Naive thymus-derived CD8-positive, alpha-beta T cell (primary cell): ENCODE measurements at regions not wholly inside any gene's neighbourhood (a gene's known extent, or its start where the extent isn't known, plus 50 kb on each side); places are given as distances from the start of the nearest gene placed in this dataset.

ENCODE experiments used
- ATAC-seq, 2 donors: fragments of 150-1000 bp; cut with Tn5 transposase in 1 of 2; sonication (Bioruptor Pico), chemical (Tn5 transposase) in 1 of 2; 1 replicate in 1 of 2; 2 replicates in 1 of 2; pipeline ENCODE4 v1.10.0; 2021; ENCODE audit warnings: mild to moderate bottlenecking in 2 of 2, moderate library complexity in 2 of 2
- POLR2A ChIA-PET: fragments of 350-600 bp; sonication (Branson Sonifier 250); formaldehyde crosslinking; loops from one replicate; lab custom pipeline; 2021; ENCODE audit warnings: antibody characterized with exemption; lab: Charles Lee
- DNase-seq, 10 donors: peaks; one replicate each; pipeline versions ENCODE4 v3.0.0 to v3.0.0-alpha.2; 2020 to 2022
- H3K27ac Mint-ChIP-seq, 10 donors: one replicate each; pipeline ENCODE4 v1.8.0; 2020 to 2022; ENCODE audit warnings: mild to moderate bottlenecking in 10 of 10, mixed read lengths in 10 of 10, moderate library complexity in 4 of 10, inconsistent platforms in 1 of 10
- H3K27me3 Mint-ChIP-seq, 5 donors: one replicate each; pipeline ENCODE4 v1.8.0; 2021 to 2022; ENCODE audit warnings: mixed read lengths in 5 of 5
- H3K36me3 Mint-ChIP-seq, 3 donors: one replicate each; pipeline ENCODE4 v1.8.0; 2020 to 2022; ENCODE audit warnings: mixed read lengths in 3 of 3, mild to moderate bottlenecking in 2 of 3, inconsistent platforms in 1 of 3
- H3K4me1 Mint-ChIP-seq, 4 donors: one replicate each; pipeline ENCODE4 v1.8.0; 2021 to 2022; ENCODE audit warnings: mixed read lengths in 4 of 4
- H3K4me3 Mint-ChIP-seq, 10 donors: one replicate each; pipeline ENCODE4 v1.8.0; 2020 to 2022; ENCODE audit warnings: mild to moderate bottlenecking in 10 of 10, mixed read lengths in 10 of 10, moderate library complexity in 6 of 10, inconsistent platforms in 1 of 10
- H3K9me3 Mint-ChIP-seq, 9 donors: one replicate each; pipeline ENCODE4 v1.8.0; 2020 to 2022; ENCODE audit warnings: mixed read lengths in 9 of 9, mild to moderate bottlenecking in 3 of 9, inconsistent platforms in 1 of 9, moderate library complexity in 1 of 9

DNA sequence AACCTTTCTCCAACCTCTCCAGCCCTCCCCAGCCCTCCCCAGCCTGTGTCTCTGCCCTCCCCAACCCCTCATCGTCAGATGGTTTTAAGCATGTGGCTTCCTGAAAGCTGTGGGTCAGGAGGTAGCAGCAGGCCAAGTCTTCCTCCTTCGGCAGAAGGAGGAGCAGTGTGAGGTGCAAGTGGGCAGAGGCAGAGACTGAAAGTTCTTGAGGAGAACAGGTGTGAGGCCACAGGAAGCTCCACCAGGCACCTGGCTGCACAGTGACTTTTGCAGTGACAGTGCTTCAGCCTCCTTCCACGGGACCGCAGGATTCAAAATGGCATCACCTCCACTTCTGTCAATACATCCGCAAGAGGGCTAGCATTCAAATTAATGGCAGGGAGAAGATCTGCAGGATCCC lies 203.9 kb upstream of the LEF1 start:
- peak; percentile 64 for ATAC-seq
- Mint-ChIP-seq H3K27ac (peak overlapping the region in 9 of 10 donors; percentile 47 to 90 (median 84)), H3K9me3 (no peaks in the 10 kb centered on the region), H3K4me3 (peak overlapping the region; percentile 38 to 81 (median 65)), H3K4me1 (peaks cover 33 to 60% (median 41%) of the 10 kb centered on the region in 4 donors), H3K27me3 (peaks cover 0 to 4% (median 0%) of the 10 kb centered on the region in 5 donors), H3K36me3 (no peaks in the 10 kb centered on the region)
- POLR2A ChIA-PET, result interaction anchor here (0.7 to 3.3 kb wide), 4 partner anchors 12 to 200 kb away, joined by 3 to 18 read pairs (median 6); no protein-coding TSS in a partner anchor
- DNase-seq, result peak in 5 of 10 donors; percentile 16 to 48 (median 33)

DNA sequence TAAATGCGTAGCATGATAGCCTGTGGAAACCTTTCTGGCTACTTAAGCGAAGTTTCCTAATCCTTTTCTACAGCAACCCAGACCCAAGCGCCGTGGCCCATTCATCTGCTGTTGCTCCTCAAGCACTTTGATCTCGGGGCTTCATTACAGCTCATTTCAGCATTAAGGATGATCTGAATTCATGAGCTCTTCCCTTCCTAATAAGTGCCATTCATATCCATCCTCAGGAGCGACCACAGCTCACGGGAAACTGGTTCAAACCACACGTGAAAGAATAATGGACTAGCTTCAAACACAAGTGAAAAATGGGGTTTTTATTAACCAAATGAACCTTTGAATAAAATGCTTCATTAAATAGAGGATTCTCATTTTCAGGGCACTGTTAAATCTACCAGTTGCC lies 202.6 kb upstream of the LEF1 start:
- peaks cover 0 to 3% (median 0%) of the 10 kb centered on the region in 5 donors for H3K27me3 Mint-ChIP-seq
- POLR2A ChIA-PET, result interaction anchor here (1.4 to 3.3 kb wide), 3 partner anchors 11 to 19 kb away, joined by 3 to 18 read pairs (median 9); no protein-coding TSS in a partner anchor
- no peak for DNase-seq
- H3K4me3 Mint-ChIP-seq, result peak overlapping the region; percentile 84 to 96 (median 92)
- peak overlapping the region in 9 of 10 donors; percentile 56 to 97 (median 90) for H3K27ac Mint-ChIP-seq
- no peaks in the 10 kb centered on the region for H3K36me3 Mint-ChIP-seq
- H3K9me3 Mint-ChIP-seq, result no peaks in the 10 kb centered on the region
- no peak for ATAC-seq
- H3K4me1 Mint-ChIP-seq, result peaks cover 35 to 66% (median 44%) of the 10 kb centered on the region in 4 donors

DNA sequence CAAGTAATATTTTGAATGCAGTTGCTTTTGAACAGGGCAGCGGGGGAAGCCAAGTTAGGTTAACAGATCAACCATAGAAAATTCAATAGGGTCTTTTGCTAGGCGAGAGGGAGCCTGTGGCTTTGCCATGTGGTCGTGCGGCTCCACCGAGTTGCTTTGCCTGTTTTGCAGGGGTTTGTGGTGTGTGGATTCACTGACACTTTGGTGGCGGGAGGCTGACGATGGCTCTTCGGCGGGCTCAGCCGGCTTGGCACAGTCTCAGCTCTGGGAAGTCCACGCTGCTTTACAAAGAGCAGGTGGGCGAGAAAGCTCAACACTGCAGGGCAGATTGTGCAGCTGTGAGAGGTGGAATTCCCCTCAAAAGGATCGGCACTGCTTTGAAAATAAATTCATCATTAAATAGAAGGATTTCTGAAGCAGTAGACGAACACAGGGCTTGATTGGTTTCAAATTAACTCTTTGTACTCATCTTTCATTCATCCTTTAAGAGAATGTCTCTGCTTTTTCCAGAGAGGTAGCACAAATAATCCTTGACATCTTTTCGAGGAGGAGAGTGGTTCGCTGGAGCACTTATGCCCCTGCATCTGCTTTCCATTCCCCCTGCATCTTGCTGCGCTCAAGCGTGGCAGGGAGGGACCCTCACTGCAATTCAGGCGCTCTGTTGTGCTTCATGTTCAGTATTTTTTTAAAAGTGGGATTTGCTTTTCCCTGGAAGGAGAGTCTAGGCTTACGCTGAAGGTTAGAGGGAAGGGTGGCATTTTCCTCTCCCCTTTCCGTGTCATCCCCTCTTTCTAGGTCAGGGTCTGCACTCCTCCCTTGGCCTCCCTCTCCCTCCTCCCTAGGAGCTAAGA lies 201.8 kb upstream of the LEF1 start:
- no peaks in the 10 kb centered on the region for H3K9me3 Mint-ChIP-seq
- peak; percentile 16 to 65 (median 44) for DNase-seq
- H3K27me3 Mint-ChIP-seq, result peaks cover 0 to 3% (median 0%) of the 10 kb centered on the region in 5 donors
- H3K4me1 Mint-ChIP-seq, result peaks cover 32 to 65% (median 44%) of the 10 kb centered on the region in 4 donors
- POLR2A ChIA-PET, result interaction anchor here (0.6 to 3.3 kb wide), 5 partner anchors 10 to 105 kb away, joined by 3 to 18 read pairs (median 9); no protein-coding TSS in a partner anchor
- peak; percentile 85 to 87 for ATAC-seq
- H3K4me3 Mint-ChIP-seq, result peak overlapping the region; percentile 84 to 96 (median 92)
- H3K36me3 Mint-ChIP-seq, result no peaks in the 10 kb centered on the region
- H3K27ac Mint-ChIP-seq, result peak overlapping the region; percentile 85 to 97 (median 92)

GRCh38 chr4:108369035-108369655 lies 200.4 kb upstream of the LEF1 start:
- Mint-ChIP-seq H3K4me3 (peak overlapping the region in 9 of 10 donors; percentile 46 to 96 (median 91)), H3K27ac (peak overlapping the region in 8 of 10 donors; percentile 11 to 94 (median 72)), H3K36me3 (no peaks in the 10 kb centered on the region), H3K27me3 (peaks cover 0 to 3% (median 0%) of the 10 kb centered on the region in 5 donors), H3K4me1 (peaks cover 31 to 59% (median 44%) of the 10 kb centered on the region in 4 donors), H3K9me3 (no peaks in the 10 kb centered on the region)
- POLR2A ChIA-PET, result interaction anchor here (1.0 to 3.3 kb wide), 3 partner anchors 8 to 27 kb away, joined by 3 to 18 read pairs (median 4); no protein-coding TSS in a partner anchor
- no peak for ATAC-seq
- no peak for DNase-seq

DNA sequence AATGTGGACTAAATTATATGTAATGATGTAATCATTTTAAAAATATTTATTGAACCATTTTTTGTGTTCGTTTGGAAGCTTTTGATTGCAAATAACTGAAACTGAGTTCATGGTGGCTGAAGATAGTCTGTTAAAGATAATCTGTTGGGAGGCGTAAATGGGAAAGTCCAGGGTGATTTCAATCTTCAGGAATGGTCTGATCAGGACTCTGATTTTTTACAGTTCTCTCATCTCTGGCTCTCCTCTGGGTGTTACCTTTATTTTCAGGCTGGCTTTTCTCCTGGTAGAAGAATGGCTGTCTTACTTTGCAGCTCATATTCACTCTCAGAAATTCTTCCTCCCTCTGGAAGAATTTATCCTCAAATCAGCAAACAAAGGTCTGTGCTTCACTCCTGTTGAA lies 199.0 kb upstream of the LEF1 start:
- POLR2A ChIA-PET, result interaction anchor here (0.7 kb wide), 1 partner anchor 212 kb away, joined by 4 read pairs; no protein-coding TSS in a partner anchor
- Mint-ChIP-seq H3K36me3 (no peaks in the 10 kb centered on the region), H3K4me3 (no peak overlapping the region), H3K9me3 (no peaks in the 10 kb centered on the region), H3K27ac (peak overlapping the region in 2 of 10 donors; percentile 62 to 77), H3K4me1 (peaks cover 22 to 49% (median 38%) of the 10 kb centered on the region in 4 donors), H3K27me3 (peaks cover 0 to 1% (median 0%) of the 10 kb centered on the region in 5 donors)
- no peak for ATAC-seq
- DNase-seq, result no peak

- POLR2A ChIA-PET, result interaction anchor here (0.7 kb wide), 2 partner anchors 12 to 130 kb away, joined by 3 read pairs; no protein-coding TSS in a partner anchor
- ATAC-seq (no peak), DNase-seq (no peak)
- H3K36me3 Mint-ChIP-seq, result no peaks in the 10 kb centered on the region
- H3K4me3 Mint-ChIP-seq, result no peak overlapping the region
- no peaks in the 10 kb centered on the region for H3K9me3 Mint-ChIP-seq
- peak overlapping the region in 2 of 10 donors; percentile 22 to 29 for H3K27ac Mint-ChIP-seq
- H3K27me3 Mint-ChIP-seq, result peaks cover 0 to 3% (median 0%) of the 10 kb centered on the region in 5 donors
- H3K4me1 Mint-ChIP-seq, result peaks cover 27 to 51% (median 38%) of the 10 kb centered on the region in 4 donors
Measured at GRCh38 chr4:108366716-108367115, 198.0 kb upstream of the LEF1 start.

- DNase-seq, result no peak
- Mint-ChIP-seq H3K36me3 (no peaks in the 10 kb centered on the region), H3K4me1 (peaks cover 27 to 48% (median 38%) of the 10 kb centered on the region in 4 donors), H3K27me3 (peaks cover 0 to 2% (median 0%) of the 10 kb centered on the region in 5 donors), H3K27ac (no peak overlapping the region), H3K9me3 (no peaks in the 10 kb centered on the region), H3K4me3 (no peak overlapping the region)
- no peak for ATAC-seq
- POLR2A ChIA-PET, result interaction anchor here (0.9 kb wide), 1 partner anchor 19 kb away, joined by 4 read pairs; no protein-coding TSS in a partner anchor
Measured at GRCh38 chr4:108365551-108365950, 196.8 kb upstream of the LEF1 start.

GRCh38 chr4:108361886-108362285 lies 193.2 kb upstream of the LEF1 start:
- H3K27me3 Mint-ChIP-seq, result peaks cover 0 to 2% (median 0%) of the 10 kb centered on the region in 5 donors
- no peaks in the 10 kb centered on the region for H3K36me3 Mint-ChIP-seq
- ATAC-seq (no peak), DNase-seq (no peak)
- POLR2A ChIA-PET, result interaction anchor here (2.3 kb wide), 1 partner anchor 105 kb away, joined by 6 read pairs; no protein-coding TSS in a partner anchor
- peak overlapping the region in 5 of 10 donors; percentile 5 to 93 (median 37) for H3K27ac Mint-ChIP-seq
- no peaks in the 10 kb centered on the region for H3K9me3 Mint-ChIP-seq
- peaks cover 36 to 68% (median 51%) of the 10 kb centered on the region in 4 donors for H3K4me1 Mint-ChIP-seq
- no peak overlapping the region for H3K4me3 Mint-ChIP-seq

DNA sequence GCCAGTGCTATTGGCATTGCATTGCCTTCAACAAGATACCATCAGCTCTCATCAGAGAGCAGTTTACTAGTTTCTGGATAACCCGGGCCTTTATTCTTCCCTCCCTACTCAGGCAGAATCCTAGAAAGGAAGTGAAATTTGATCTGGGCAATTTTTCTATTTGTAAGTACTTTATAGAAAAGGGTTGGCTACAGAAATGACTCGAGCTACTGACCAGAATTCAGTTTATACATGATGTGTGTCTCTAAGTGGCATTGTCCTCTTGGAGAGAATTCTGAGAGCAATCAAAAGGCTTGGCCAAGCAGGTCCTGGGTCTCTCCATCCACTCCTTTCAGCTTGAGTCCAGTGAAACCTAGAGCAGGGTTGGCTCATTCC lies 192.7 kb upstream of the LEF1 start:
- no peak for DNase-seq
- Mint-ChIP-seq H3K27me3 (peaks cover 0 to 2% (median 0%) of the 10 kb centered on the region in 5 donors), H3K36me3 (no peaks in the 10 kb centered on the region), H3K4me3 (no peak overlapping the region), H3K27ac (peak overlapping the region in 5 of 10 donors; percentile 15 to 93 (median 70)), H3K9me3 (no peaks in the 10 kb centered on the region), H3K4me1 (peaks cover 34 to 67% (median 53%) of the 10 kb centered on the region in 4 donors)
- POLR2A ChIA-PET, result interaction anchor here (0.9 to 2.3 kb wide), 4 partner anchors 8 to 106 kb away, joined by 3 to 7 read pairs (median 4); no protein-coding TSS in a partner anchor
- no peak for ATAC-seq

DNA sequence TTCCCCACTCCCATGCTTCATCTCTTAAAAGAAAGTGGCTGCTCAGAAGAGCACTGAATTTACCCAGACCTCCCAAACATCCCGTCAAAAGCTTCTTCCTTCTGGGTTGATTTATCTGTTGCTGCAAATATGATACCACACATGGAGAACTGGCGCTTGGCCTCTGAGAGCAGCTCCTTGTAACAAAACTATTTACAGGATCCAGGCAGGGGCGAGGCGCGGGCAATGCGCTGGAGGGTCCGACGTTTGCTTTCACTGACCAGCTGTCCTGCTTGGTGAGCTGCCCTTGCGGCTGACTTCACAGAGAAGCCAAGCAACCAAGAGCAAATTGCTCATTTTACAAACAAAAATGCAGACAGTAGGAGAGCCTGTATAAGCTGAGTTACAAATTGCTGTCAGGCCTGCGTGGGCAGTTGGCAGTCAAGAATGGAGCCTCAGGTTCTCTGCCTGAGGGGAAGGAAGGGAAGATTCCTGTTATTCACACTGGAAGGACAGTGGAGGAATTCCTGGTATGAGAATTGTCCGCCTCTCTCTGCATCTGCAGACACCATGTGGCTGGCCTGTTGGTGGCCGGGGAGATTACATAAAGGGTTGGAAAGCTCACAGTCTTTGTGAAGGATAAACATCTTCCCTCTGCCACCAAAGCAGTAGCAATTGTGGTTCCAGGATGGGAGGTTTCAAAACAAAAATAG lies 192.2 kb upstream of the LEF1 start:
- DNase-seq, result no peak
- peaks cover 32 to 69% (median 57%) of the 10 kb centered on the region in 4 donors for H3K4me1 Mint-ChIP-seq
- no peak for ATAC-seq
- H3K27ac Mint-ChIP-seq, result peak overlapping the region; percentile 11 to 93 (median 78)
- H3K4me3 Mint-ChIP-seq, result peak overlapping the region in 9 of 10 donors; percentile 42 to 78 (median 60)
- POLR2A ChIA-PET, result interaction anchor here (0.5 to 2.3 kb wide), 8 partner anchors 8 to 379 kb away, joined by 3 to 9 read pairs (median 4); no protein-coding TSS in a partner anchor
- H3K36me3 Mint-ChIP-seq, result no peaks in the 10 kb centered on the region
- H3K27me3 Mint-ChIP-seq, result peaks cover 0 to 2% (median 0%) of the 10 kb centered on the region in 5 donors
- H3K9me3 Mint-ChIP-seq, result no peaks in the 10 kb centered on the region

DNA sequence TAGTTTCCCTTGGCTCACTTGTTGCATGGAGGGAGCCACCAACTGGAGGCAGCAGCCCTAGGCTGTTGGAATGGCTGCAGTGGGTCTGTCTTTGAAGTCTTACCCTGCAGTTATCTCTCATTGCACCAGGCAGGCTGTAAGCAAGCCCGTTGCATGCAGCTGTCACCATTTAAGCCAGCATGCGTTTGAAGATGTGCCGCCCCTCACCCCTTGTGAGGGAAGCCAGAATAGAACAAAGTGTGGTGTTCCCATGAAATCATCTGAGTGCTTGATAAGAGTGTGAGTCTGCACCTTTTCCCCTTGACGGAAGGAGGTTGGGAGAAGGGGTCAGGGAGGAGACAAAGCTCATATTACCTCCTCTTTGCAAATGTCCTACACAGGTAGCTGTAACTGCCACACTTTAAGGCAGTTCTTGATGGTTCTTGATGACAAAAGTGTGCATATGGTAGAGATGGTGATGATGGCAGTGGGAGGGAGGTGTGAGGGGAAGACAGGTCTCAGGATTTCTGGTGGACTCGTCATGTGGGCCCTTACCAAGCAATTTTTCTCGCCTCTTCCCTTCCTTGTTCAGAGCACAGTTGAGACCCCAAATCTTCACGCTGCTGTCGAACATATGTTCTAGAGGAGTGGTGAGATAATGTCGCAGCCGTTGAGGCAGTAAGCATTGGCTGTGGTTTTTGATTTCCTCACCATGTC lies 191.4 kb upstream of the LEF1 start:
- H3K4me3 Mint-ChIP-seq, result peak overlapping the region; percentile 1 to 78 (median 58)
- ATAC-seq, result no peak
- DNase-seq, result peak in 1 of 10 donors; percentile 21
- peaks cover 38 to 77% (median 65%) of the 10 kb centered on the region in 4 donors for H3K4me1 Mint-ChIP-seq
- peaks cover 0 to 2% (median 0%) of the 10 kb centered on the region in 5 donors for H3K27me3 Mint-ChIP-seq
- H3K36me3 Mint-ChIP-seq, result no peaks in the 10 kb centered on the region
- POLR2A ChIA-PET, result interaction anchor here (0.5 to 2.3 kb wide), 8 partner anchors 9 to 379 kb away, joined by 3 to 9 read pairs (median 4); no protein-coding TSS in a partner anchor
- no peaks in the 10 kb centered on the region for H3K9me3 Mint-ChIP-seq
- peak overlapping the region; percentile 58 to 93 (median 83) for H3K27ac Mint-ChIP-seq
